H9 (cell line): ENCODE measurements at regions not wholly inside any gene's neighbourhood (a gene's known extent, or its start where the extent isn't known, plus 50 kb on each side); places are given as distances from the start of the nearest gene placed in this dataset.

ENCODE experiments used
- DNase-seq: peaks from one replicate; pipeline ENCODE4 v3.0.0-alpha.2; 2017
- H2AFZ ChIP-seq: one replicate; pipeline ENCODE4 v1.6.1; 2013; ENCODE audit warnings: mild to moderate bottlenecking, low read length, control low read depth, moderate library complexity
- H2AK5ac ChIP-seq: 2 replicates; pipeline ENCODE4 v1.6.1; 2013; ENCODE audit warnings: low read length, control low read depth, mixed read lengths; ENCODE audit not compliant: insufficient read length
- H2BK120ac ChIP-seq: one replicate; pipeline ENCODE4 v1.6.1; 2013; ENCODE audit warnings: low read depth, mild to moderate bottlenecking, low read length, control low read depth, inconsistent platforms; ENCODE audit not compliant: poor library complexity, severe bottlenecking
- H2BK12ac ChIP-seq: 2 replicates; pipeline ENCODE4 v1.6.1; 2013; ENCODE audit warnings: low read length, control low read depth, mixed read lengths, low read depth; ENCODE audit not compliant: insufficient read length
- H2BK15ac ChIP-seq: 2 replicates; pipeline ENCODE4 v1.6.1; 2013; ENCODE audit warnings: low read depth, low read length, control low read depth
- H2BK20ac ChIP-seq: one replicate; pipeline ENCODE4 v1.6.1; 2013; ENCODE audit warnings: low read depth, mild to moderate bottlenecking, low read length, control low read depth, inconsistent platforms; ENCODE audit not compliant: poor library complexity, severe bottlenecking
- H2BK5ac ChIP-seq: 2 replicates; pipeline ENCODE4 v1.6.1; 2013; ENCODE audit warnings: low read length, control low read depth, mixed read lengths; ENCODE audit not compliant: insufficient read length
- H3K14ac ChIP-seq: 2 replicates; pipeline ENCODE4 v1.6.1; 2013; ENCODE audit warnings: low read length, control low read depth; ENCODE audit not compliant: insufficient read depth
- H3K18ac ChIP-seq: 2 replicates; pipeline ENCODE4 v1.6.1; 2013; ENCODE audit warnings: low read depth, mild to moderate bottlenecking, mixed read lengths, low read length, control low read depth; ENCODE audit not compliant: insufficient read length
- H3K23ac ChIP-seq: 2 replicates; pipeline ENCODE4 v1.6.1; 2013; ENCODE audit warnings: low read length, control low read depth, mixed read lengths, low read depth; ENCODE audit not compliant: insufficient read length
- H3K23me2 ChIP-seq: 2 replicates; pipeline ENCODE4 v1.6.1; 2013; ENCODE audit warnings: low read depth, mild to moderate bottlenecking, mixed read lengths, low read length, control low read depth; ENCODE audit not compliant: insufficient read length, poor library complexity, severe bottlenecking
- H3K27ac ChIP-seq: 2 replicates; pipeline ENCODE4 v1.5.1; 2013; ENCODE audit warnings: low read length, control low read depth, mixed read lengths, low read depth; ENCODE audit not compliant: insufficient read length
- H3K27me3 ChIP-seq: 2 replicates; pipeline ENCODE4 v1.6.1; 2013; ENCODE audit warnings: low read length, control low read depth, inconsistent platforms; ENCODE audit not compliant: insufficient read depth
- H3K4ac ChIP-seq: 2 replicates; pipeline ENCODE4 v1.6.1; 2013; ENCODE audit warnings: low read depth, mild to moderate bottlenecking, control low read depth, inconsistent platforms, low read length, moderate library complexity
- H3K4me1 ChIP-seq: 2 replicates; pipeline ENCODE4 v1.6.1; 2013; ENCODE audit warnings: low read length, control low read depth, inconsistent platforms; ENCODE audit not compliant: insufficient read depth
- H3K4me2 ChIP-seq: 2 replicates; pipeline ENCODE4 v1.6.1; 2013; ENCODE audit warnings: low read length, control low read depth, mixed read lengths; ENCODE audit not compliant: insufficient read length, insufficient read depth
- H3K56ac ChIP-seq: 2 replicates; pipeline ENCODE4 v1.6.1; 2013; ENCODE audit warnings: low read depth, mild to moderate bottlenecking, mixed read lengths, low read length, control low read depth; ENCODE audit not compliant: insufficient read length
- H3K79me1 ChIP-seq: 2 replicates; pipeline ENCODE4 v1.6.1; 2013; ENCODE audit warnings: low read depth, mild to moderate bottlenecking, moderate library complexity, low read length, control low read depth, inconsistent platforms; ENCODE audit not compliant: insufficient read depth, poor library complexity, severe bottlenecking
- H3K79me2 ChIP-seq: 2 replicates; pipeline ENCODE4 v1.6.1; 2013; ENCODE audit warnings: low read length, control low read depth, inconsistent platforms; ENCODE audit not compliant: insufficient read depth
- H3K9ac ChIP-seq: 2 replicates; pipeline ENCODE4 v1.6.1; 2013; ENCODE audit warnings: low read length, control low read depth, mixed read lengths; ENCODE audit not compliant: insufficient read length; ENCODE audit errors: extremely low read depth
- H3K9me3 ChIP-seq: one replicate; pipeline ENCODE4 v1.6.1; 2013; ENCODE audit warnings: low read depth, low read length, inconsistent platforms; ENCODE audit not compliant: control insufficient read depth
- H3T11ph ChIP-seq: one replicate; pipeline ENCODE4 v1.6.1; 2013; ENCODE audit warnings: mild to moderate bottlenecking, low read length, control low read depth, inconsistent platforms
- H4K20me1 ChIP-seq: one replicate; pipeline ENCODE4 v1.6.1; 2013; ENCODE audit not compliant: control insufficient read depth, insufficient read length, insufficient read depth
- H4K5ac ChIP-seq: 2 replicates; pipeline ENCODE4 v1.6.1; 2013; ENCODE audit warnings: low read depth, mild to moderate bottlenecking, mixed read lengths, low read length, control low read depth; ENCODE audit not compliant: insufficient read length
- H4K8ac ChIP-seq: replicated peaks from 2 replicates; pipeline ENCODE4 v1.6.1; 2013; ENCODE audit warnings: low read length, control low read depth, mixed read lengths, low read depth; ENCODE audit not compliant: insufficient read length
- H4K91ac ChIP-seq: 2 replicates; pipeline ENCODE4 v1.6.1; 2013; ENCODE audit warnings: low read depth, mild to moderate bottlenecking, moderate library complexity, mixed read lengths, low read length, control low read depth; ENCODE audit not compliant: insufficient read length
- H3K27ac Mint-ChIP-seq, 3 experiments: 2 replicates in 2 of 3; 3 replicates in 1 of 3; pipeline ENCODE4 v1.8.0; 2020 to 2021; ENCODE audit warnings: mixed read lengths in 3 of 3, mild to moderate bottlenecking in 1 of 3, moderate library complexity in 1 of 3
- H3K27me3 Mint-ChIP-seq: 2 replicates; pipeline ENCODE4 v1.8.0; 2021; ENCODE audit warnings: low read depth, mild to moderate bottlenecking, moderate library complexity, mixed read lengths
- H3K36me3 Mint-ChIP-seq, 3 experiments: 2 replicates in 2 of 3; 3 replicates in 1 of 3; pipeline ENCODE4 v1.8.0; 2020 to 2021; ENCODE audit warnings: low read depth in 3 of 3, mixed read lengths in 3 of 3; ENCODE audit not compliant: insufficient read depth in 1 of 3
- H3K4me1 Mint-ChIP-seq, 2 experiments: 2 replicates each; pipeline ENCODE4 v1.8.0; 2020; ENCODE audit warnings: mixed read lengths in 2 of 2
- H3K4me3 Mint-ChIP-seq, 2 experiments: 2 replicates in 1 of 2; 3 replicates in 1 of 2; pipeline ENCODE4 v1.8.0; 2020 to 2021; ENCODE audit warnings: mild to moderate bottlenecking in 2 of 2, mixed read lengths in 2 of 2, moderate library complexity in 1 of 2
- H3K9me3 Mint-ChIP-seq, 2 experiments: 2 replicates in 1 of 2; 3 replicates in 1 of 2; pipeline ENCODE4 v1.8.0; 2020; ENCODE audit warnings: mild to moderate bottlenecking in 2 of 2, mixed read lengths in 2 of 2, moderate library complexity in 1 of 2
- TF ChIP-seq, protein P1 (sequence below): fragments of 200-600 bp; sonication (generic); conservative IDR thresholded peaks from 3 replicates; pipeline ENCODE4 v1.8.0; 2021; ENCODE audit warnings: antibody characterized with exemption, mild to moderate bottlenecking

- H2BK12ac ChIP-seq: no peak overlapping the region
- H3K23me2 ChIP-seq: no peaks in the 10 kb centered on the region
- Mint-ChIP-seq H3K27me3 (no peaks in the 10 kb centered on the region; the same call in 1 of the 2 replicates), H3K4me1 (peaks cover 0 to 3% of the 10 kb centered on the region in 2 experiments; a peak in 1 of 4 replicates), H3K9me3 (peaks cover 10 to 24% of the 10 kb centered on the region in 2 experiments; a peak in 4 of 5 replicates), H3K36me3 (peaks cover 2 to 8% (median 3%) of the 10 kb centered on the region in 3 experiments; a peak in 6 of 7 replicates), H3K4me3 (no peak overlapping the region), H3K27ac (no peak overlapping the region)
- H2BK15ac ChIP-seq: no peak overlapping the region
- H3K4ac ChIP-seq: no peak overlapping the region
- TF ChIP-seq, protein P1, sequence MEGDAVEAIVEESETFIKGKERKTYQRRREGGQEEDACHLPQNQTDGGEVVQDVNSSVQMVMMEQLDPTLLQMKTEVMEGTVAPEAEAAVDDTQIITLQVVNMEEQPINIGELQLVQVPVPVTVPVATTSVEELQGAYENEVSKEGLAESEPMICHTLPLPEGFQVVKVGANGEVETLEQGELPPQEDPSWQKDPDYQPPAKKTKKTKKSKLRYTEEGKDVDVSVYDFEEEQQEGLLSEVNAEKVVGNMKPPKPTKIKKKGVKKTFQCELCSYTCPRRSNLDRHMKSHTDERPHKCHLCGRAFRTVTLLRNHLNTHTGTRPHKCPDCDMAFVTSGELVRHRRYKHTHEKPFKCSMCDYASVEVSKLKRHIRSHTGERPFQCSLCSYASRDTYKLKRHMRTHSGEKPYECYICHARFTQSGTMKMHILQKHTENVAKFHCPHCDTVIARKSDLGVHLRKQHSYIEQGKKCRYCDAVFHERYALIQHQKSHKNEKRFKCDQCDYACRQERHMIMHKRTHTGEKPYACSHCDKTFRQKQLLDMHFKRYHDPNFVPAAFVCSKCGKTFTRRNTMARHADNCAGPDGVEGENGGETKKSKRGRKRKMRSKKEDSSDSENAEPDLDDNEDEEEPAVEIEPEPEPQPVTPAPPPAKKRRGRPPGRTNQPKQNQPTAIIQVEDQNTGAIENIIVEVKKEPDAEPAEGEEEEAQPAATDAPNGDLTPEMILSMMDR: no peak
- no peak overlapping the region for H3K4me2 ChIP-seq
- no peak overlapping the region for H3K56ac ChIP-seq
- no peak overlapping the region for H3K23ac ChIP-seq
- DNase-seq: no peak
- H4K8ac ChIP-seq: no peak overlapping the region
- no peak overlapping the region for H2BK120ac ChIP-seq
- no peak overlapping the region for H3K14ac ChIP-seq
- H4K20me1 ChIP-seq: no peaks in the 10 kb centered on the region
- no peaks in the 10 kb centered on the region for H3K27me3 ChIP-seq
- H3K79me2 ChIP-seq: no peaks in the 10 kb centered on the region
- H4K5ac ChIP-seq: no peak overlapping the region
- no peak overlapping the region for H3T11ph ChIP-seq
- no peaks in the 10 kb centered on the region for H3K9me3 ChIP-seq
- H2BK5ac ChIP-seq: no peak overlapping the region
- H3K27ac ChIP-seq: no peak overlapping the region
- H3K79me1 ChIP-seq: no peaks in the 10 kb centered on the region
- no peak overlapping the region for H2AFZ ChIP-seq
- no peak overlapping the region for H3K9ac ChIP-seq
- H4K91ac ChIP-seq: no peak overlapping the region
- no peak overlapping the region for H3K18ac ChIP-seq
- H2BK20ac ChIP-seq: no peak overlapping the region
- H2AK5ac ChIP-seq: no peak overlapping the region
- no peaks in the 10 kb centered on the region for H3K4me1 ChIP-seq
Measured at GRCh38 chr9:23926368-23926767, 100.3 kb upstream of the ELAVL2 start.
